Endothelial cell of umbilical vein (primary cell): ENCODE measurements at regions not wholly inside any gene's neighbourhood (a gene's known extent, or its start where the extent isn't known, plus 50 kb on each side); places are given as distances from the start of the nearest gene placed in this dataset.
"Not testable (repeated sequence)": the region's sequence is repeated elsewhere in the genome, so short reads cannot be mapped to it uniquely, and the experiment has no call there.

Experiments
- BruUV-seq: library from RNA; stranded (reverse); fragments of 400-500 nt; replicated peaks from 2 replicates; lab custom pipeline; 2021; lab: Mats Ljungman, UMichigan
- CTCF ChIA-PET: fragments of 300-600, 350-600 bp; sonication (Branson Sonifier 250); formaldehyde crosslinking; loops from one replicate; lab custom pipeline; 2021; ENCODE audit warnings: antibody characterized with exemption, inconsistent platforms; lab: Charles Lee
- POLR2A ChIA-PET: fragments of 300-600, 350-600 bp; sonication (Branson Sonifier 250); formaldehyde crosslinking; loops from one replicate; lab custom pipeline; 2021; ENCODE audit warnings: antibody characterized with exemption, inconsistent platforms; lab: Charles Lee
- DNase-seq: peaks from one replicate; pipeline ENCODE4 v3.0.0-alpha.2; 2011; ENCODE audit warnings: low read depth, low spot score
- FAIRE-seq: peaks from 2 replicates; lab custom pipeline; 2011; peaks lifted over from hg19 to GRCh38; lab: Jason Lieb, UNC
- H2AFZ ChIP-seq: 2 replicates; pipeline ENCODE4 v1.6.0; 2012; ENCODE audit warnings: low read depth, low read length, control low read depth, inconsistent platforms
- H3K27ac ChIP-seq: 2 replicates; pipeline ENCODE4 v1.5.1; 2011; ENCODE audit warnings: low read depth, mild to moderate bottlenecking, control low read depth, low read length, moderate library complexity; ENCODE audit not compliant: insufficient read depth
- H3K27me3 ChIP-seq, 2 experiments: 2 replicates each; pipeline versions ENCODE4 v1.6.0 to v1.6.1; 2011; ENCODE audit warnings: low read length in 2 of 2, mixed read lengths in 1 of 2; ENCODE audit not compliant: control insufficient read depth in 2 of 2, insufficient read depth in 2 of 2
- H3K36me3 ChIP-seq, 2 experiments: 2 replicates in 1 of 2; 3 replicates in 1 of 2; pipeline ENCODE4 v1.5.1; 2011; ENCODE audit warnings: low read length in 2 of 2, mild to moderate bottlenecking in 1 of 2, moderate library complexity in 1 of 2; ENCODE audit not compliant: control insufficient read depth in 2 of 2, insufficient read depth in 2 of 2; ENCODE audit errors: extremely low read depth in 1 of 2
- H3K4me1 ChIP-seq: 3 replicates; pipeline ENCODE4 v1.5.1; 2011; ENCODE audit warnings: mild to moderate bottlenecking, low read length; ENCODE audit not compliant: control insufficient read depth, insufficient read depth; ENCODE audit errors: extremely low read depth
- H3K4me2 ChIP-seq: 2 replicates; pipeline ENCODE4 v1.6.1; 2011; ENCODE audit warnings: low read length, control low read depth, mixed read lengths; ENCODE audit not compliant: insufficient read depth
- H3K4me3 ChIP-seq, 3 experiments: fragments of 200-600 bp in 1 of 3; sonication (generic), shearing (Covaris generic) in 1 of 3; replicated peaks in 1 of 3; 2 replicates each; pipeline ENCODE4 v1.5.1; 2011 to 2016; ENCODE audit warnings: control low read depth in 3 of 3, low read length in 3 of 3, mild to moderate bottlenecking in 2 of 3, inconsistent platforms in 1 of 3, low read depth in 1 of 3, moderate library complexity in 1 of 3; ENCODE audit not compliant: insufficient read depth in 1 of 3
- H3K79me2 ChIP-seq: 2 replicates; pipeline ENCODE4 v1.6.0; 2012; ENCODE audit warnings: low read length, inconsistent platforms; ENCODE audit not compliant: control insufficient read depth, insufficient read depth
- H3K9ac ChIP-seq: replicated peaks from 2 replicates; pipeline ENCODE3; 2011; ENCODE audit warnings: low read length, control low read depth; ENCODE audit not compliant: insufficient read depth; ENCODE audit errors: extremely low read depth
- H3K9me1 ChIP-seq: replicated peaks from 3 replicates; pipeline ENCODE4 v1.6.0; 2011; ENCODE audit warnings: mild to moderate bottlenecking, low read length; ENCODE audit not compliant: control insufficient read depth, insufficient read depth; ENCODE audit errors: extremely low read depth
- H3K9me3 ChIP-seq: replicated peaks from 2 replicates; pipeline ENCODE4 v1.5.1; 2012; ENCODE audit warnings: low read length, inconsistent platforms; ENCODE audit not compliant: control insufficient read depth, insufficient read depth
- H4K20me1 ChIP-seq: replicated peaks from 2 replicates; pipeline ENCODE3; 2011; ENCODE audit warnings: mild to moderate bottlenecking, low read length; ENCODE audit not compliant: control insufficient read depth, insufficient read depth; ENCODE audit errors: extremely low read depth
- dilution Hi-C: fragments of 300-500 bp; cut with MboI; formaldehyde crosslinking; loops from one replicate; pipeline ENCODE4 v1.15.0; 2019; ENCODE audit warnings: low sequenced_read_pairs; ENCODE audit not compliant: extremely low pct_ligation_motif_present
- intact Hi-C: fragments of 100-400 bp; cut with micrococcal nuclease; formaldehyde crosslinking; loops from one replicate; pipeline ENCODE4 v1.10.0; 2022

- CTCF ChIA-PET, result interaction anchor here (1.0 to 1.5 kb wide), 4 partner anchors 12 to 127 kb away, joined by 3 to 5 read pairs (median 3); partner anchors contain the start of gene AHCYL1
- H4K20me1 ChIP-seq, H3K9me1 ChIP-seq, FAIRE-seq, H3K9me3 ChIP-seq, H3K4me2 ChIP-seq, BruUV-seq, H2AFZ ChIP-seq, H3K27ac ChIP-seq, H3K9ac ChIP-seq, dilution Hi-C loops, DNase-seq, intact Hi-C loops, POLR2A ChIA-PET, H3K36me3 ChIP-seq, H3K79me2 ChIP-seq, H3K27me3 ChIP-seq, H3K4me3 ChIP-seq, H3K4me1 ChIP-seq: not testable (repeated sequence)
These were observed 52.9 kb upstream of the CSF1 start for GRCh38 chr1:109857702-109858101.

GRCh38 chr1:109855986-109856385, 54.7 kb upstream of the CSF1 start:
- H3K36me3 ChIP-seq, H3K9me3 ChIP-seq, BruUV-seq, CTCF ChIA-PET, H3K27me3 ChIP-seq, POLR2A ChIA-PET, H4K20me1 ChIP-seq, H3K9me1 ChIP-seq, H3K79me2 ChIP-seq, H3K9ac ChIP-seq, H2AFZ ChIP-seq, H3K4me2 ChIP-seq, DNase-seq, dilution Hi-C loops, H3K27ac ChIP-seq, intact Hi-C loops, FAIRE-seq, H3K4me3 ChIP-seq: not testable (repeated sequence)
- peaks cover 11% of the 10 kb centered on the region for H3K4me1 ChIP-seq

GRCh38 chr1:109853972-109854371, 56.7 kb upstream of the CSF1 start:
- FAIRE-seq, H3K9me1 ChIP-seq, dilution Hi-C loops, H3K27ac ChIP-seq, DNase-seq, CTCF ChIA-PET, H2AFZ ChIP-seq, intact Hi-C loops, H4K20me1 ChIP-seq, POLR2A ChIA-PET, H3K4me3 ChIP-seq, H3K9me3 ChIP-seq, H3K79me2 ChIP-seq, H3K36me3 ChIP-seq, H3K9ac ChIP-seq, H3K4me2 ChIP-seq, H3K27me3 ChIP-seq, BruUV-seq: not testable (repeated sequence)
- H3K4me1 ChIP-seq, result peaks cover 12% of the 10 kb centered on the region
